Adrenal gland (tissue), 5 donors: ENCODE measurements at regions not wholly inside any gene's neighbourhood (a gene's known extent, or its start where the extent isn't known, plus 50 kb on each side); places are given as distances from the start of the nearest gene placed in this dataset.

ENCODE experiments used
- CTCF ChIP-seq, 6 experiments: fragments of 450-650 bp in 4 of 6; fragments of 200-600 bp in 2 of 6; sonication (generic) in 1 of 6; IDR thresholded peaks; 1 replicate in 5 of 6; 2 replicates in 1 of 6; pipeline versions ENCODE4 v1.5.1 to v1.8.0; 2016 to 2021; ENCODE audit warnings: antibody characterized with exemption in 6 of 6, mild to moderate bottlenecking in 2 of 6, moderate library complexity in 1 of 6
- POLR2A ChIP-seq, 2 donors: fragments of 450-650 bp; IDR thresholded peaks; one replicate each; pipeline ENCODE4 v1.6.1; 2017; ENCODE audit warnings: antibody characterized with exemption in 2 of 2, mild to moderate bottlenecking in 2 of 2, moderate library complexity in 1 of 2
- donor health status: DM: no; HTN: no; CAD: no.

- TF ChIP-seq CTCF (IDR thresholded peaks at IDR 0.05), result no peak
- no peak for TF ChIP-seq POLR2A (IDR thresholded peaks at IDR 0.05)
Observed at GRCh38 chr5:3285621-3286020, 310.0 kb upstream of the IRX1 start.
